AG04450 (cell line): ENCODE measurements at regions not wholly inside any gene's neighbourhood (a gene's known extent, or its start where the extent isn't known, plus 50 kb on each side); places are given as distances from the start of the nearest gene placed in this dataset.

ENCODE experiments used
- CTCF ChIA-PET: fragments of 300-600, 350-600 bp; formaldehyde crosslinking; extraction: SDS; loops from one replicate; lab custom pipeline; 2022; ENCODE audit warnings: antibody characterized with exemption, inconsistent platforms; lab: Charles Lee
- POLR2A ChIA-PET: fragments of 350-600 bp; formaldehyde crosslinking; extraction: SDS; loops from one replicate; lab custom pipeline; 2021; ENCODE audit warnings: antibody characterized with exemption, inconsistent platforms; lab: Yijun Ruan, JAX
- DNase-seq: peaks from one replicate; pipeline ENCODE4 v3.0.0-alpha.2; 2011; ENCODE audit warnings: low read depth, low spot score
- H3K27ac ChIP-seq: one replicate; pipeline ENCODE4 v1.5.1; 2012; ENCODE audit warnings: low read depth, low read length, control low read depth
- H3K27me3 ChIP-seq: one replicate; pipeline ENCODE4 v1.6.0; 2012; ENCODE audit warnings: low read length; ENCODE audit not compliant: control insufficient read depth, insufficient read depth
- H3K4me3 ChIP-seq: 2 replicates; pipeline ENCODE4 v1.5.1; 2011; ENCODE audit warnings: mild to moderate bottlenecking, low read depth, low read length, control low read depth
- H3K9me3 ChIP-seq: 2 replicates; pipeline ENCODE4 v1.5.1; 2012; ENCODE audit warnings: low read length; ENCODE audit not compliant: control insufficient read depth, insufficient read depth
- TF ChIP-seq, protein P1 (sequence below): IDR thresholded peaks from 2 replicates; pipeline ENCODE4 v1.5.1; 2011; ENCODE audit warnings: low read depth, low read length, control low read depth, inconsistent platforms

DNA sequence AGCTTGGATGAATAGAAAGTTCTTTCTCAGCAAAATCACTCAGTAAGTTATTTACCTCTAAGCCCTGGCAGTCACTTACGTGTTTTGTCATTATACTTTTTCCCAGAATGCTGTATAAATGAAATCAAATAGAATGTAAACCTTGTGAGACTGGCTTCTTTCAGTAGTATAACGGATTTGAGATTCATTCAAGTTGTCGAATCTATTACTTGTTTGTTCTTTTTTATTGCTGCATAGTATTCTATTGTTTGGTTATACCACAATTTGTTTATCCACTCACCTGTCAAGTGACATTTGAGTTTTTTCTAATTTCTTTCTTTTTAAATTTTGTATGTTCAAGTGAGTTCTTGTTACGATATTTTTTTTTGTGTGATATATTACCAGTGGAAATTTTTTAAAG is 381.6 kb downstream of the EDEM1 start:
- Histone ChIP-seq H3K4me3 (no peak overlapping the region), H3K27me3 (no peaks in the 10 kb centered on the region), H3K27ac (no peak overlapping the region), H3K9me3 (peaks cover 7% of the 10 kb centered on the region; the same call in 1 of the 2 replicates)
- ChIA-PET POLR2A (no interaction called here), CTCF (no interaction called here)
- TF ChIP-seq, protein P1, sequence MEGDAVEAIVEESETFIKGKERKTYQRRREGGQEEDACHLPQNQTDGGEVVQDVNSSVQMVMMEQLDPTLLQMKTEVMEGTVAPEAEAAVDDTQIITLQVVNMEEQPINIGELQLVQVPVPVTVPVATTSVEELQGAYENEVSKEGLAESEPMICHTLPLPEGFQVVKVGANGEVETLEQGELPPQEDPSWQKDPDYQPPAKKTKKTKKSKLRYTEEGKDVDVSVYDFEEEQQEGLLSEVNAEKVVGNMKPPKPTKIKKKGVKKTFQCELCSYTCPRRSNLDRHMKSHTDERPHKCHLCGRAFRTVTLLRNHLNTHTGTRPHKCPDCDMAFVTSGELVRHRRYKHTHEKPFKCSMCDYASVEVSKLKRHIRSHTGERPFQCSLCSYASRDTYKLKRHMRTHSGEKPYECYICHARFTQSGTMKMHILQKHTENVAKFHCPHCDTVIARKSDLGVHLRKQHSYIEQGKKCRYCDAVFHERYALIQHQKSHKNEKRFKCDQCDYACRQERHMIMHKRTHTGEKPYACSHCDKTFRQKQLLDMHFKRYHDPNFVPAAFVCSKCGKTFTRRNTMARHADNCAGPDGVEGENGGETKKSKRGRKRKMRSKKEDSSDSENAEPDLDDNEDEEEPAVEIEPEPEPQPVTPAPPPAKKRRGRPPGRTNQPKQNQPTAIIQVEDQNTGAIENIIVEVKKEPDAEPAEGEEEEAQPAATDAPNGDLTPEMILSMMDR: no peak
- DNase-seq: no peak

DNA sequence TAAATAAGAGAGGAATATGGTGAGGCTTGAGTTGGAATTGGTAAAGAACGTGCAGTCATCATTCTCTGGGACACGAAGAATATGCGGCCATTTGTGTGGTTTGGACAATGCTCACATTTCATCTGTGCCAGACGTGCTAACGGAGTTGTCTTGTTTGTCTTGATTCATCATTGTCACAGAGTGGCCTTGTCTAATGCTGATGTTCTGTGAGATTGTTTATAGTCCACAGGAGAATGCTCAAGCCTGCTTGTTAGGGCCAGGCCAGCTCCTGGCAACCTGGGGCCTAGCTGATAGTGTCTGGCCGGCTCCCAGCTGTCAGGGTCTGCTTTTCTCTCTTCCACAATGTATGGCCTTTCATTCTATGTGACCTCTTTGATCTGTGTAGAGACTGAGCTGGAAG is 384.7 kb downstream of the EDEM1 start:
- Histone ChIP-seq H3K27ac (no peak overlapping the region), H3K9me3 (peaks cover 13% of the 10 kb centered on the region), H3K27me3 (no peaks in the 10 kb centered on the region), H3K4me3 (no peak overlapping the region)
- DNase-seq: no peak
- CTCF ChIA-PET: no interaction called here
- TF ChIP-seq, protein P1: no peak
- POLR2A ChIA-PET: no interaction called here

DNA sequence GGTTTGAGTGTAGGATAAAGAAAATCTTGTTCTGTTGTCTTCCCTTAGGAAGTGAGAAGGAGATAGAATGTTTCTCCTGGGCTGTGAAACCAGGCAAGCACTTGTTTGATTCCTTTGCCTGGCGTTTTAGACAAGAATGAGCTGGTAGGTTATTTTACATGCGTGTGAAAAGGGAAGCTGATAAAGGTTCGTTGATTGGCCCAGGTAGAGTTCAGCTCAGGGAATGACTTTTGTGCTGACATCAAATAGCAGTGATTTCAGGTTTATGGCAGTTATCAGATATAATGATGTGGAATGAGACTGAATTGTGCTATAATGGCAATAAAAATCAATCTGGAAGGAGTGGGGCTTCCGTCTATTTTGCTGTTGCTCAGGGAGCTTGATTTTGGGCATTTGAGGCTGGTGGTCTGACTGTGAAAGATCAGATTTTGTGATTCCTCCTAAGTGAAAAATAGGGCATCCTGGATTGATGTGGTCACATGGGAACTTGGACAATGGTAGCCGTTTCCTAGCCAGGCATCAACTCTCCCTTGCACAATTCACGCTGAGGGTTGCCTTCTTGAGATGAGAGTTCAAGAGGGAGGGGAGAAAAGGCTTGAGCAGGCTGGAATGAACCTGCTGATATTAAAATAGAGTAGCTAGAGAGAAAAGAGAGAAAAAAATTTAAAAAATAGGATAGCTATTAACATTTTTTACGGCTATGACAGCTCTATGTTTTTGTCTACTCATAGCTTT is 388.9 kb downstream of the EDEM1 start:
- TF ChIP-seq, protein P1: no peak
- no peak overlapping the region for H3K4me3 ChIP-seq
- H3K27ac ChIP-seq: no peak overlapping the region
- no peak for DNase-seq
- H3K27me3 ChIP-seq: no peaks in the 10 kb centered on the region
- POLR2A ChIA-PET: no interaction called here
- H3K9me3 ChIP-seq: peaks cover 39% of the 10 kb centered on the region
- CTCF ChIA-PET: no interaction called here

DNA sequence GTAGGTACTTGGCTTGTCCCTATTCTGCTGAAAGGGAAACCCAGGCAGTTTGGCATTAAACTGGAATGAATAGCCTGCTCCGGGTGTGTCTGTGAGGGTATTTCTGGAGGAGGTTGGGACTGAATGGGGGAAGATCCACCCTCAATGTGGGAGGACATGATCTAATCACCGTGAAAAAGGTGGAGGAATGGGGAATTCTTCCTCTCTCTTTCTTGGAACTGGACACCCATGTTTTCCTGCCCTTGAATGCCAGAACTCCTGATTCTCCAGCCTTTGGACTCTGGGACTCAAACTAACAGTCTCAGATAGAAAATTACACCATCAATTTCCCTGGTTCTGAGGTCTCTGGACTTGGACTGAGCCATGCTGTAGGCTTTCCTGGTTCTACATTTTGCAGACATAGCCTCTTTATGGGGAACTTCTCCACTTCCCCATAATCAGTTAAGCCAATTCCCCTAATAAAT is 391.7 kb downstream of the EDEM1 start:
- ChIA-PET POLR2A (no interaction called here), CTCF (no interaction called here)
- H3K27ac ChIP-seq: no peak overlapping the region
- H3K9me3 ChIP-seq: peaks cover 42% of the 10 kb centered on the region
- TF ChIP-seq, protein P1: no peak
- no peak for DNase-seq
- H3K27me3 ChIP-seq: no peaks in the 10 kb centered on the region
- H3K4me3 ChIP-seq: no peak overlapping the region

DNA sequence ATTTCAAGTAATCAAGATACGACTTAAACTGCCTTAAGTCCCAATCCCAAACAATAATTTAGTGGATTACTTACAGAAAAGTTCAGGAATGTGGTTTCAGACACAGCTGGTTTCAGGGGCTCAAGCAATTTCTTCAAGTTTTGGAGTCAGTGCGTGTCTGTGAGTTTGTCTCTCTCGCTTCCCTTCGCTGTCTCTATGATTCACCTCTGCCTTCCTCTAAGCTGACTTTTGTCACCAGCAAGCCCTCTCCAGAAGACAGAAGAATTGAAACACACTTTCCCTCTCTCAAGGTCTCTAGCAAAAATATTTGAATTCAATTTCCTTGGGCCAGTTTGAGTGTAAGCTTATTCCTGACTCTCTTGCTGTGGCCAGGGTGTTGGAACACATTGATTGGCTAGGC is 392.4 kb downstream of the EDEM1 start:
- ChIA-PET CTCF (no interaction called here), POLR2A (no interaction called here)

More for the DNA sequence above, 392.4 kb downstream of the EDEM1 start:
- TF ChIP-seq, protein P1: no peak
- no peak for DNase-seq
- H3K9me3 ChIP-seq: peaks cover 42% of the 10 kb centered on the region
- H3K27me3 ChIP-seq: no peaks in the 10 kb centered on the region
- H3K4me3 ChIP-seq: no peak overlapping the region
- no peak overlapping the region for H3K27ac ChIP-seq
